ENCODE measurements at regions not wholly inside any gene's neighbourhood (a gene's known extent, or its start where the extent isn't known, plus 50 kb on each side); places are given as distances from the start of the nearest gene placed in this dataset.

DNA sequence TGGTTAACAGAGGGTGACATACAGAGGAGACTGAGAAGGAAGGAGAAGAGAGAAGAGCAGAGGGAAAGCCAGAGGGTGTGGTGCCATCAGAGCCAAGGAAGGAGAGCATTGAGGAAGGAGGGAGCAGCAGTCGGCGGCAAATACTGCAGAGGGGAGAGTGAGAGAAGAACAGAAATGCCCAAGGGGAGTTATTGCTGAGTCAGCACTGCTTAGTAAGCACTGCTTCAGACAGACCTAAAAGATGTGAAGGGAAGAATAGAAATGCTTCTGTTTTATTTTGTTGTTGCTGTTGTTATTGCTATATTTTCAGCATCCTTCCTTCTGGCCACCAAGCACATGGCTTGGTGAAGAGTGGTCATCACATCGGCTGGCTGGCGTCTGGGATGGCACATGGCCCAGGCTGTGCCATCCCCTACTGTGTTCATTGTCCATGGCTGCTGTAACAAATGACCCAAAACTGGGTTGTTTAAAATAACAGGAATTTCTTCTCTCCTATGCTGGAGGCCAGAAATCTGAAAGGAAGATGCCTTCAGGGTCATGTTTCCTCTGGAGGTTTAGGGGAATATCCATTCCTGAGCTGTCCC lies 204.1 kb upstream of the CNR1 start:
- H3K27me3 ChIP-seq, result no peaks in the 10 kb centered on the region
- DNase-seq, result no peak
- TF ChIP-seq POLR2A (IDR thresholded peaks at IDR 0.05) (no peak), CTCF (IDR thresholded peaks at IDR 0.05) (no peak)
- H3K4me3 ChIP-seq, result no peak overlapping the region
- no peaks in the 10 kb centered on the region for H3K9me3 ChIP-seq (replicated peaks in 1 of 3)
- WGBS, 4 donors, result 77 to 94% (median 91%) methylated on average over 4 of the region's 4 CpGs
- intact Hi-C loops (cut with DNase I), result no loop called here
- no peaks in the 10 kb centered on the region for H3K36me3 ChIP-seq (replicated peaks in 1 of 2)
- H3K4me1 ChIP-seq (replicated peaks in 1 of 2), result no peaks in the 10 kb centered on the region
- no peak overlapping the region for H3K27ac ChIP-seq

- H3K27ac ChIP-seq, result no peak overlapping the region
- DNase-seq, result no peak
- intact Hi-C loops (cut with DNase I), result no loop called here
These were observed 203.1 kb upstream of the CNR1 start for GRCh38 chr6:88369262-88369661.

GRCh38 chr6:88368071-88368787 lies 202.1 kb upstream of the CNR1 start:
- Histone ChIP-seq H3K9me3 (replicated peaks in 1 of 3) (no peaks in the 10 kb centered on the region), H3K4me3 (no peak overlapping the region), H3K27ac (peak overlapping the region in 2 of 5 donors; percentile 11 to 71), H3K36me3 (replicated peaks in 1 of 2) (no peaks in the 10 kb centered on the region), H3K4me1 (replicated peaks in 1 of 2) (no peaks in the 10 kb centered on the region), H3K27me3 (no peaks in the 10 kb centered on the region)
- TF ChIP-seq CTCF (IDR thresholded peaks at IDR 0.05), result no peak
- TF ChIP-seq POLR2A (IDR thresholded peaks at IDR 0.05), result no peak
- 57 to 68% (median 61%) methylated on average over 2 of the region's 2 CpGs for WGBS, 4 donors
- DNase-seq, result no peak
- intact Hi-C loops (cut with DNase I), result no loop called here

More at GRCh38 chr6:88369262-88369661, 203.1 kb upstream of the CNR1 start:
- Histone ChIP-seq H3K4me1 (replicated peaks in 1 of 2) (no peaks in the 10 kb centered on the region), H3K9me3 (replicated peaks in 1 of 3) (no peaks in the 10 kb centered on the region), H3K36me3 (replicated peaks in 1 of 2) (no peaks in the 10 kb centered on the region), H3K4me3 (no peak overlapping the region), H3K27me3 (no peaks in the 10 kb centered on the region)
- TF ChIP-seq CTCF (IDR thresholded peaks at IDR 0.05), result no peak
- no peak for TF ChIP-seq POLR2A (IDR thresholded peaks at IDR 0.05)
- 83 to 88% (median 86%) methylated on average over 3 of the region's 3 CpGs for WGBS, 4 donors

GRCh38 chr6:88367248-88367647 lies 201.1 kb upstream of the CNR1 start:
- no peaks in the 10 kb centered on the region for H3K27me3 ChIP-seq
- intact Hi-C loops (cut with DNase I), result no loop called here
- H3K36me3 ChIP-seq (replicated peaks in 1 of 2), result no peaks in the 10 kb centered on the region
- 31 to 55% (median 35%) methylated on average over 1 of the region's 1 CpG for WGBS, 4 donors
- no peak for DNase-seq
- no peak overlapping the region for H3K4me3 ChIP-seq
- no peaks in the 10 kb centered on the region for H3K4me1 ChIP-seq (replicated peaks in 1 of 2)
- TF ChIP-seq CTCF (IDR thresholded peaks at IDR 0.05), result no peak
- TF ChIP-seq POLR2A (IDR thresholded peaks at IDR 0.05), result no peak
- H3K9me3 ChIP-seq (replicated peaks in 1 of 3), result no peaks in the 10 kb centered on the region
- H3K27ac ChIP-seq, result peak overlapping the region in 3 of 5 donors; percentile 17 to 71 (median 22)
